Activated CD4-positive, alpha-beta T cell treated with anti-CD3 and anti-CD28 coated beads for 36 hours (primary cell): ENCODE measurements at regions not wholly inside any gene's neighbourhood (a gene's known extent, or its start where the extent isn't known, plus 50 kb on each side); places are given as distances from the start of the nearest gene placed in this dataset.

Source experiments
- ATAC-seq: fragments of 200-7000 bp; cut with Tn5 transposase; one replicate; pipeline ENCODE4 v1.10.0; 2021; ENCODE audit warnings: mild to moderate bottlenecking, moderate library complexity
- CTCF ChIA-PET: fragments of 350-600 bp; sonication (Branson Sonifier 250); formaldehyde crosslinking; loops from one replicate; lab custom pipeline; 2021; ENCODE audit warnings: antibody characterized with exemption; lab: Charles Lee
- POLR2A ChIA-PET: fragments of 350-600 bp; sonication (Branson Sonifier 250); formaldehyde crosslinking; loops from one replicate; lab custom pipeline; 2021; ENCODE audit warnings: antibody characterized with exemption, inconsistent platforms; lab: Charles Lee
- DNase-seq: peaks from one replicate; pipeline ENCODE4 v3.0.0-alpha.2; 2020
- H3K27ac Mint-ChIP-seq: one replicate; pipeline ENCODE4 v1.8.0; 2021; ENCODE audit warnings: mixed read lengths
- H3K27me3 Mint-ChIP-seq: one replicate; pipeline ENCODE4 v1.8.0; 2021; ENCODE audit warnings: mixed read lengths
- H3K36me3 Mint-ChIP-seq: one replicate; pipeline ENCODE4 v1.8.0; 2021; ENCODE audit warnings: low read depth, mixed read lengths
- H3K4me1 Mint-ChIP-seq: one replicate; pipeline ENCODE4 v1.8.0; 2021; ENCODE audit warnings: mixed read lengths
- H3K4me3 Mint-ChIP-seq: one replicate; pipeline ENCODE4 v1.8.0; 2021; ENCODE audit warnings: mild to moderate bottlenecking, moderate library complexity, mixed read lengths
- H3K9me3 Mint-ChIP-seq: one replicate; pipeline ENCODE4 v1.8.0; 2021; ENCODE audit warnings: low read depth, mixed read lengths
- intact Hi-C, 2 experiments: fragments of 100-400 bp; cut with DNase I in 1 of 2; cut with micrococcal nuclease in 1 of 2; formaldehyde crosslinking; loops; one replicate each; pipeline versions ENCODE4 v1.14.2 to v1.15.1; 2022 to 2024; cut with DNase I, micrococcal nuclease

GRCh38 chr12:125193376-125194152, 128.3 kb downstream of the AACS start:
- CTCF ChIA-PET: interaction anchor here (1.1 kb wide), 1 partner anchor 12 kb away, joined by 3 read pairs; no protein-coding TSS in a partner anchor
- H3K27me3 Mint-ChIP-seq: peaks cover 45% of the 10 kb centered on the region

DNA sequence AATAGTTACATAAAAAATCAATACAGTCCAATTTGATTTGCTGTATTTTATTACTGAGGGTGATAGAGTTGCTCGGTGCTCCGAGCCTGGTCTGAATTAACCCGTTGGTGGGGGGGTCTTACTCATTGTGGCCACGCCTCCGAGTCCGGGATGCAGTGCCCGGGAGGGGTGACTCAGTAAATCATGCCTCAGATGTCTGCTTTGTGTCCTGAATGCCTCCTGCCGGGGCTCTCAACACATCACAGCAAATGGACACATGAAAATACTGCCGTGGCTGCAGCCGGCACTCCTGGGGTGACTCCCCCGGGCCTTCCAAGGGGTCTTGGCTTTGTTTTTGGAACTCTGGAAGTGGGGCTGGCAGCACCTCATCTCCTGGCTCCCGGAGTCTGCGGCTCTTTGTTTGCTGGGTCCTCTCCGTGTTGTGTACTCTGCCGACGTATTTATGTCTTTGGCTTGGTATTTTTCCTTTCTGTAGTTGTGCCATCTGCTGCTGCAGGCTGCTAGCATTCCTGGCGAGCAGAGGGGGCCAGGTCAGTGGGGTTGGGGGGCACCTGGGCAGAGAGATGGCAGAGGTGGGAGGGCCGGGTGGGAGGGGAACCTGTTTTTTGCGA, 129.0 kb downstream of the AACS start:
- ChIA-PET CTCF (no interaction called here), POLR2A (no interaction called here)
- ATAC-seq: no peak
- no peak overlapping the region for H3K27ac Mint-ChIP-seq
- H3K27me3 Mint-ChIP-seq: peaks cover 42% of the 10 kb centered on the region
- no peak for DNase-seq
- no peaks in the 10 kb centered on the region for H3K9me3 Mint-ChIP-seq
- intact Hi-C loops: no loop called here
- no peaks in the 10 kb centered on the region for H3K36me3 Mint-ChIP-seq
- H3K4me1 Mint-ChIP-seq: no peaks in the 10 kb centered on the region
- H3K4me3 Mint-ChIP-seq: no peak overlapping the region

More at GRCh38 chr12:125193376-125194152, 128.3 kb downstream of the AACS start:
- Mint-ChIP-seq H3K4me3 (no peak overlapping the region), H3K36me3 (no peaks in the 10 kb centered on the region), H3K27ac (no peak overlapping the region), H3K9me3 (no peaks in the 10 kb centered on the region), H3K4me1 (no peaks in the 10 kb centered on the region)
- intact Hi-C loops: no loop called here
- ATAC-seq (no peak), DNase-seq (no peak)
- POLR2A ChIA-PET: no interaction called here

DNA sequence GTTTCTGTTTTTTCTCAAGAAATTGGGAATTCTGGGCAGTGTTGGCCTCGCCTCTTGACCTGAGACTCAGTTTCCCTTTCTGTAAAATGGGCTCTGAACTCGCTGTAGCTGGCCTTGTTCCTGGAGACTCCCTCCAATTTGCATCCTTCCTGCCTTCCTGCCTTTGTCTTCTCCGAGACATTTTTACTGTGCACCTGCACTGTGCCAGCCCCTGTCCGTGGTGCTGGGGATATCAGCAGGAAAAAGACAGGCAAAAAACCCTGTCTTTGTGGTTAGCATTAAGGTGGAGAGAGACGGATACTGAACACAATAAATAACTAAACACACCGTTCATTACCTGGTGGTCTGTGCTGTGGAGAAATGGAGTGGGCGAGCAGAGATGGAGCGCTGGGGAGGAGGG, 129.8 kb downstream of the AACS start:
- Mint-ChIP-seq H3K27me3 (peaks cover 44% of the 10 kb centered on the region), H3K4me1 (no peaks in the 10 kb centered on the region), H3K36me3 (no peaks in the 10 kb centered on the region), H3K4me3 (no peak overlapping the region), H3K27ac (no peak overlapping the region), H3K9me3 (no peaks in the 10 kb centered on the region)
- POLR2A ChIA-PET: no interaction called here
- DNase-seq (no peak), ATAC-seq (no peak)
- CTCF ChIA-PET: no interaction called here
- intact Hi-C loops: loop anchor here in 1 of 2 experiments (5.0 kb wide), 1 partner anchor 368 kb away; no protein-coding TSS in a partner anchor

DNA sequence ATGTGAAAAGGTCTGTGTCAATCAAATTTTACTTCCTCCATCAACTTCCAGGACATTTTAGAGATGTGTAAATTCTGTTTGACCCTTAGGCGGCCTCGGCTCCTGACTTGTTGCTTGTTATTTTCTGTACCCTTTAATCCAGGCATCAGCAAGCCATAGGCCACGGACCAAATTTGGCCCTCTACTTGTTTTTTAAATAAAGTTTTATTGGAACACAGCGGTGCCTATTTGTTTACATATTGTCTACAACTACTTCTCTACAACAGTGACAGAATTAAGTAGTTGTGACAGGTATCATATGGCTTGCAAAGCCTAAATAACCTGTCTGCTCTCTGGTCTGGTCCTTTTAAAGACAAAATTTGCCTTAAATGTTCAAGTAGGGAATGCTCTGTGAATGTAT, 132.1 kb downstream of the AACS start:
- Mint-ChIP-seq H3K27ac (no peak overlapping the region), H3K36me3 (no peaks in the 10 kb centered on the region), H3K27me3 (peaks cover 48% of the 10 kb centered on the region), H3K4me1 (no peaks in the 10 kb centered on the region), H3K4me3 (no peak overlapping the region), H3K9me3 (no peaks in the 10 kb centered on the region)
- intact Hi-C loops: loop anchor here in 1 of 2 experiments (5.0 kb wide), 1 partner anchor 370 kb away; no protein-coding TSS in a partner anchor
- ChIA-PET CTCF (no interaction called here), POLR2A (no interaction called here)
- DNase-seq (no peak), ATAC-seq (no peak)

GRCh38 chr12:125198652-125199051, 133.4 kb downstream of the AACS start:
- DNase-seq (no peak), ATAC-seq (no peak)
- peaks cover 44% of the 10 kb centered on the region for H3K27me3 Mint-ChIP-seq
- no peak overlapping the region for H3K27ac Mint-ChIP-seq
- ChIA-PET POLR2A (no interaction called here), CTCF (interaction anchor here (1.5 kb wide), 1 partner anchor 14 kb away, joined by 3 read pairs; no protein-coding TSS in a partner anchor)
- H3K4me1 Mint-ChIP-seq: no peaks in the 10 kb centered on the region
- no peaks in the 10 kb centered on the region for H3K9me3 Mint-ChIP-seq
- no peaks in the 10 kb centered on the region for H3K36me3 Mint-ChIP-seq
- H3K4me3 Mint-ChIP-seq: no peak overlapping the region
- intact Hi-C loops: loop anchor here in 1 of 2 experiments (5.0 kb wide), 1 partner anchor 371 kb away; no protein-coding TSS in a partner anchor

- Mint-ChIP-seq H3K27me3 (peaks cover 28% of the 10 kb centered on the region), H3K27ac (no peak overlapping the region), H3K9me3 (no peaks in the 10 kb centered on the region), H3K4me1 (no peaks in the 10 kb centered on the region), H3K36me3 (no peaks in the 10 kb centered on the region), H3K4me3 (no peak overlapping the region)
- intact Hi-C loops: no loop called here
- DNase-seq (no peak), ATAC-seq (no peak)
- POLR2A ChIA-PET: no interaction called here
- CTCF ChIA-PET: interaction anchor here (0.8 to 0.9 kb wide), 2 partner anchors 13 to 93 kb away, joined by 3 read pairs; no protein-coding TSS in a partner anchor
Measured at GRCh38 chr12:125201090-125201489, 135.9 kb downstream of the AACS start.

DNA sequence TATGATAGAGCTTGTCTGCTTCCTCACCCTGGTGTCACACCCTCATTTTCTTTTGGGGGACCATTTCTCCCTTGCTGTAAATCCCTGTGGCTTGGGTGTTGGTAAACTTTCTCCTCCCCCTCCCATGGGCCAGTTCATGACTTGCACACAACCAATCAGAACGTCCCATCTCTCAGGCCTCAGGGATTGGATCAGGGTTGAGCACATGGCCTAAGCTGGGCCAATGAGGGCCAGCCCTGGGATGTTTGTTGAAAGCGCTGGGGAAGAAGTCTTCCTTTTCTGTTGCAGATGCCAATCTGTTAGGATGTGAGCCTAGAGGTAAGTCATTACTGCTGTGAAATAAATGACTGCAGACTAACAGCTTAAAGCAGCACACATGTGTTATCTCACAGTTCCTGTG, 136.7 kb downstream of the AACS start:
- CTCF ChIA-PET: no interaction called here
- H3K36me3 Mint-ChIP-seq: no peaks in the 10 kb centered on the region
- POLR2A ChIA-PET: no interaction called here
- no peak overlapping the region for H3K4me3 Mint-ChIP-seq
- no peak overlapping the region for H3K27ac Mint-ChIP-seq
- no peak for DNase-seq
- H3K27me3 Mint-ChIP-seq: peaks cover 27% of the 10 kb centered on the region
- H3K4me1 Mint-ChIP-seq: no peaks in the 10 kb centered on the region
- ATAC-seq: no peak
- H3K9me3 Mint-ChIP-seq: no peaks in the 10 kb centered on the region
- intact Hi-C loops: no loop called here

- intact Hi-C loops: no loop called here
- no peaks in the 10 kb centered on the region for H3K36me3 Mint-ChIP-seq
- no peak for ATAC-seq
- ChIA-PET CTCF (interaction anchor here (0.6 to 1.0 kb wide), 4 partner anchors 18 to 113 kb away, joined by 3 read pairs; no protein-coding TSS in a partner anchor), POLR2A (no interaction called here)
- no peak overlapping the region for H3K4me3 Mint-ChIP-seq
- H3K27me3 Mint-ChIP-seq: peaks cover 27% of the 10 kb centered on the region
- DNase-seq: no peak
- H3K9me3 Mint-ChIP-seq: no peaks in the 10 kb centered on the region
- H3K27ac Mint-ChIP-seq: no peak overlapping the region
- H3K4me1 Mint-ChIP-seq: no peaks in the 10 kb centered on the region
Measured at GRCh38 chr12:125202421-125202820, 137.2 kb downstream of the AACS start.

- ATAC-seq: no peak
- H3K9me3 Mint-ChIP-seq: no peaks in the 10 kb centered on the region
- no peaks in the 10 kb centered on the region for H3K4me1 Mint-ChIP-seq
- H3K36me3 Mint-ChIP-seq: no peaks in the 10 kb centered on the region
- H3K27me3 Mint-ChIP-seq: peaks cover 30% of the 10 kb centered on the region
- no peak overlapping the region for H3K4me3 Mint-ChIP-seq
- ChIA-PET CTCF (interaction anchor here (0.6 to 1.0 kb wide), 5 partner anchors 19 to 200 kb away, joined by 3 read pairs; no protein-coding TSS in a partner anchor), POLR2A (no interaction called here)
- no peak overlapping the region for H3K27ac Mint-ChIP-seq
- no peak for DNase-seq
- intact Hi-C loops: no loop called here
Measured at GRCh38 chr12:125203145-125203765, 138.0 kb downstream of the AACS start.

DNA sequence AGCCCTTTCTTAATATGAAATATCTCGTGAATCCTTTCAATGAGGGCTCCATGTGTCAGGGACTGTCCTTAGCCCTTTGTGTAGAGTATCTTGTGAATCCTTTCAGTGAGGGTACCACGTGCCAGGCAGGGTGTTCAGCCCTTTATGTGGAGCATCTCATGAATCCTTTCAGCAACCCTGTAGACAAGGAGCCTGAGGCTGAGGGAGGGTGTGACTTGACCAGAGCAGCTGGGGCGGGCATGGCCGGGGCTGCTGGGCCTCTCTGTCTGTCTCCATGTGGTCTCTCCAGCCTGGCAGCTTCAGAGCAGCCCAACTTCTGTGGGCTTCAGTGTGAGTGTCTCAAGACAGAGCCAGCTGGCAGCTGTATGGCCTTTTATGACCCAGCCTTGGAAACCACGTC, 140.2 kb downstream of the AACS start:
- H3K9me3 Mint-ChIP-seq: no peaks in the 10 kb centered on the region
- intact Hi-C loops: no loop called here
- no peaks in the 10 kb centered on the region for H3K4me1 Mint-ChIP-seq
- H3K36me3 Mint-ChIP-seq: no peaks in the 10 kb centered on the region
- no peak for DNase-seq
- no peak overlapping the region for H3K4me3 Mint-ChIP-seq
- CTCF ChIA-PET: no interaction called here
- ATAC-seq: no peak
- POLR2A ChIA-PET: no interaction called here
- no peak overlapping the region for H3K27ac Mint-ChIP-seq
- H3K27me3 Mint-ChIP-seq: peaks cover 23% of the 10 kb centered on the region

DNA sequence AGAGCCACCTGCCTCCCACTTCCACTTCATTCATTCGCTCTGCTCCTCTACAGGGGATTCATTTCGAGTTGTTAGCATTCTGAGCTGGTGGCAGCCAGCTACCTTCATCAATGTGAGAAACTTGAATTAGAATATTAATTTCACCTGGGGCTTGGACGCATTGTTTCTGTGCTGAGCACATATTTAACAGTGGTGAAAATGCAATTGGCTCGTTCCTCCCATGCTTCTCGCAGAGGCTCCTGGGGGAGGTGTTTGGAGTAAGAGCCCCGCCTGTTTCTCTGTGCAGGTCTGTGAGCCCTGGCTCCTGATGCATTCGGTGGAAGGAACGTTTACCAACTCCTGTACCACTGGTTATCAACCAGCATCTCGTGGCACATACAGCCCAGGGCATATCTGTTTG, 141.5 kb downstream of the AACS start:
- CTCF ChIA-PET: interaction anchor here (1.0 kb wide), 1 partner anchor 24 kb away, joined by 3 read pairs; no protein-coding TSS in a partner anchor
- POLR2A ChIA-PET: no interaction called here
- ATAC-seq: no peak

More for the DNA sequence above, 141.5 kb downstream of the AACS start:
- intact Hi-C loops: no loop called here
- H3K27me3 Mint-ChIP-seq: peaks cover 19% of the 10 kb centered on the region
- H3K9me3 Mint-ChIP-seq: no peaks in the 10 kb centered on the region
- H3K36me3 Mint-ChIP-seq: no peaks in the 10 kb centered on the region
- no peak overlapping the region for H3K4me3 Mint-ChIP-seq
- no peak overlapping the region for H3K27ac Mint-ChIP-seq
- no peaks in the 10 kb centered on the region for H3K4me1 Mint-ChIP-seq
- no peak for DNase-seq
